Activated CD4-positive, alpha-beta T cell treated with anti-CD3 and anti-CD28 coated beads, Interleukin-2, amount 50 U/mL, for 4 hours (primary cell): ENCODE measurements at regions not wholly inside any gene's neighbourhood (a gene's known extent, or its start where the extent isn't known, plus 50 kb on each side); places are given as distances from the start of the nearest gene placed in this dataset.

Source experiments
- DNase-seq, 2 experiments: peaks; one replicate each; pipeline ENCODE4 v3.0.0-alpha.2; 2020

DNA sequence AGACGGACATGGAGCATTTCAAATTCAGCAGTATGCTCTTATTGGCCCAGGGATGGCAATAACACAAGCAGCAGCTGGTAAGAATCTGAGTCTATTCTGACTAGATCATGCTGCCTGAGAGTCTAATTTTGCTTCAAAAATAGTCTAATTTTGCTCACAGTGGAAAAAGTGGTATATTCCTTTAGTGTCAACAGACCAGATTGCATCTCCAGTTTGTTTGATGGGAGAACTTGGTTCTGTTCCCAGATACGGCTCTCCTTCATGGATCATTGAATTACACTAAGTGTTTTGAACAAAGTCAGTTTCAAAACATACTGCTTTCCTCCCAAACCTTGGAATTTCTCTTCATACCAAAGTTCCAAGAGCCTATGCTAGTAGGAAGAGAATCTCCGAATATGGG lies 586.1 kb downstream of the RNF144B start:
- DNase-seq, result no peak

DNA sequence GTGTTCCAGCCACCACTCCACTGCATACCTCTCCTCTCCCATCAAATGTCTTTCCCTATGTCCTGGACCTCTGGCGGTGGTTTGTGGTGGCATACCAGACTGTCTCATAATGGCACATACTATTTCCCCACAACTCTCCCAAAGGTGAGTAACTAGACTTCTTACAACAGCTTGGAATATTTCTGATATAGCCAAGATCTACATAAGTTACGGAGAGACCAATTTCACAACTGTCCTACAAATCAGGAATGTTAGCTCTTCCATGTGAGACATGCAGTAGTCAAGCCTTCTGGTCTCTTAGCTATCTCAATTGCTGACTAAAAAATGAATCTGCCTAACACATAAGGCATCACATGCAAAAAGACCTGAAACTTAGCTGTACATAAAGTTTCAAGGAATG lies 588.9 kb downstream of the RNF144B start:
- no peak for DNase-seq

DNA sequence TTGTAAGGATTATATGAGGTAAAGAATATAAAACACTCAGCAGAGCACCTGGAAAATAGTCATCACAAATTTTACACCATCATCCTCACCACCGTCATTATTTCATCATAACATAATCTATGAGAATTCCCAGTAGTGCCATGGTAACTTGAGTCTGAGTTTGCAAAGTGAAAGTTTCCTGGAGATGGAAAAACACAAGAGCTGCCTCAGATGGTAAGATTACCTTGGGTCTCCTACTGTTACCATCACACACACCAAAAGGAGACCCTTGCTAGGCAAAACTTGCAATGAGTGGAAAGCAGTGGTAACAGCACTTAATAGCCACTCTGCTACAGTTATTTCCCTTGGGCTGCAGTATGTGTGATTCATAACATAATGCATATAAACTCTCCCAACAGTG lies 589.8 kb downstream of the RNF144B start:
- DNase-seq, result no peak

DNA sequence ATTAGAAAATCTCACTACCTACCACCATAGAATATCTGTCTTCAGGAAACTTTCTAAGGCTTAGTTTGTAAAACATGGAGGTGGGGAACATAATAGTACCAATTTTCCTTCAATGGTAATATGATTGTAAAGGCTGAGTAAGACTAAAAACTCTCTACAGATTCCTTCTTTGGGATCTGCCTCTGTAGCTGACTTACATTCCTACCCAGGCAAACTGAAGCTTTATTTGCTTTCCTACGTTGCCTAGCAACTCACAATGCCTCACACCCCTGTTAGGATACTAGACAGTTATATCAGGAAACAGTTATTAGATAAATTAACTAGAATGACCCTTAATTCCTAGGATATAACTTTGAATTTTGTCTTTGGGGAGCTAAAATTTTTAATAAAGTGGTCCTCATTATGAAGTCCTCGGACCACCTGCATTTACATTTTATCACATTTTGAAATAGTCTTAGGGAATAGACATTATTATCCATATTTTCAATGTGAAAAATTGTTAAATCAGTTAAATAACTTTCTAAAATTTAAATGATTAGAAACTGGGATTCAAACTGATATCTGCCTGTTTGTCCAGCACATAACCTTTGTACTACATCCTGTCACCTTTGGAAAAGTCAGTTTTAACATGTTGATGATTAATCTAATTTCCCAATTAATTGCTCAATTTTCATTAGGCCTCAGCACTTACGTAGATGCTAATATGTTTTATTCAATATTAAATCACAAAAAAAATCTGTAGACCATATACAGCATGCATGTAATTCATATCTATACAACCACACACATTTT lies 591.4 kb downstream of the RNF144B start:
- no peak for DNase-seq

DNA sequence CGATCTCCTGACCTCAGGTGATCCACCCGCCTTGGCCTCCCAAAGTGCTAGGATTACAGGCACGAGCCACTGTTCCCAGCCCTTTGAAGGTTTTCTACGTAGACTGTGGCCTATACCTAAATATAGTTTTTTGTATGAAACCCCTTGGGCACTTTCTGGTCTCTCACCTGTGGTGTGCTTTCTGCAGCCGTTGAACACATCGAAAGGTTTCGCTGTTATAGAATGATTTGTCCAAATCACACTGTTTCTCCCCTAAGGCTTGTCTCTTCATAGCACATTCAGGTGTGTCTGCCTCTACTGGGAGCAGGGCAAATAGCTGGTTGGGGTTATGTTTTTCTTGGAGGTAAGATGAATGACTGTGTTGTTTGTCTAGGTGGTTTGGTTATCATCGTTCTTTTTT lies 597.9 kb downstream of the RNF144B start:
- no peak for DNase-seq

DNA sequence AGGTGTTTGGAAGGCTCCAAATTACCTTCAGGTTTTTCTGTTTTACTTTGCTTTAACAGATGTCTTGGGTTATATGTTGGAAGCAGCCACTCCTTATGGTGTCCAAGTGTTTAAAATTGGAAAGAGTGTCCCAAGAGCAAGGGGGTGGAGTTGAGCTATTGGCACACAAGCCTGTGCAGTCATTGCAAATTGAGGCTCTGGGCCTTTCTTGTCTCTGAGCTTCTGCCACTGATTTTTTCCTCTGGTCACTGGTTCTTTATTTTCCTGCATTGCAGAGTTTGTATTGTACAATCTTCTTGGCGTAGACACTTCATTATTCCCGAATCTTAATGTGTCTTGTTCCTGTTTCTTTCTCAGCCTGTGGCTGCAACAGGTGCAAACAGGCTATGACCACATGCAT lies 598.8 kb downstream of the RNF144B start:
- no peak for DNase-seq

DNA sequence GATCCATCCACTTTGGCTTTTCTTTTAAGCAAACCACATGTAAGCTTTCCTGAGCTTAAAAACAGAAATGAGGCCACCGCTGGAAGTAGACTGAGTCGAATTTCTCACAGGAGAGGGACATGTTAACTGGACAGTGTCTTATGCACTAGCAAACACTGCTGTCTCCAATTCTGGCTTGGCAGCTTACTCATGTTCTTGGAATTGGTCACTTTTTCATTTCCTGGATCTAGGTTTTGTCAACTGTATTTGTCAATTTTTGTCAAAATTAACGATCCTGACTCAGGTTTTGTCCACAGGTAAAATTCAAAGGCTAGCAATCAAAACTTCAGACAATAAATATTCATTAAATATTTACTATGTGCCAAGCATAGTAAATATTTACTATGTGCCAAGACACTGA lies 601.5 kb downstream of the RNF144B start:
- DNase-seq, result no peak

DNA sequence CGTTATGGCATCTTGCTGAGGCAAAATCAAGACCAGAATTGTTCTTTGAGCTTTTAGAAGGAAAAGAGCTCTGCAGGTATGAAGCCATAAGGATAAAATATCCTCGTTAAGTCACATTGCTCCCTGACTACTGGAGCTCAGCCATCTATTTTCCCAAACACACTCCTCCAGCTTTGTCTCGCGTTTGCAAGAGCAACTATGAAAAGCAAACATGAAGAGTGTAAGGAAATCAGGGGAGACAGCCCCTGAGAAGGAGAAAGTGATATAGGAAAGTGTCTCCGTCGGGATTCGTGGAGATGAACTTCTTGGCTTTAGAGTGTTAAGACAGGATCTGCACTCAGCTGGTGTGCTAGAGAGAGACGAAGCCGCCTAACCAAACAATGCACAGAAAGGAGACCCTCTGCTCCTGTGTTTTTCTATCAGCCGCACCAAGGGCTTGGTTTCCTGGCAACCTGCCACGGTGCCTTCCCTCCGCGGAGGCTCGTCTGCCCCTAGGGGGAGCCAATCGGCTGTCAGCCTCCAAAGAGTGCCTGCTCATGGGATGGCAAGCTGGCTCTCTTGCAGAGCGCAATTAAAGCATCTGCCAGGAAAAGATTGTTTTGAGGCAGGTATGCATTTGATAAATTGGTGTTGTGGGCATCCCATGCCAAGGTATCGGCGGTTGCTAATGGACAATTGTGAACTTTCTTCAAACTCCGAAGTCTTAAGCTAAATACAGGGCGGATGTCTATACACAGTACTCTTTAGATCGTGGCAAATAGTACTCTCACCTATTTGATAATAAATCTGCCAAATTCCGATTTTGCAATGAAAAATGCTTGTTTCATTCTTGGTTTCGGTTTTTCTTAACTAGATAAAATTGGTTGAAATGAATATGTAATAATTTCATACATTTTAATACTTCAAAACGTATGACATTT lies 603.2 kb downstream of the RNF144B start:
- no peak for DNase-seq

DNA sequence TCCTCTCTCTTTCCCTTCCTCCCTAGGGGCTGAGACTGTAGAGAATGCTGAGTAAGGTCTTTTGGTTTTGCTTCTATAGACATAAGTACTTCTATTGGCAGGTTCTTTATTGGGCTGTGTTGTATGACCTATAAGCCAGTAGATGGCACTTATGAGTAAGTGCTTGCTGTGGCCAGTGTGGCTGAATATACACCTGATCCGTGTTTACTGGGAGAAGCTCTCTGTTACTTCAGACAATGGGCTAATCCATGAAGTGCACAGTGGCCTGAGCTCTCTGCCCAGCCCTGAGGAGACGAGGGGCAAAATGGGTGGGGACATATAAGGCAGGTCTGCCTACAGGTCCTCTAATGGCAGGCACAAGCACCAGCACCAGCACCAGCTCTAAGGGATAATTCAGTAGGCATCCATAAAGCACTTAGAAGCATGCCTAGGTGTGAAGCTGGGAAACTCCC lies 610.3 kb downstream of the RNF144B start:
- DNase-seq, result no peak

DNA sequence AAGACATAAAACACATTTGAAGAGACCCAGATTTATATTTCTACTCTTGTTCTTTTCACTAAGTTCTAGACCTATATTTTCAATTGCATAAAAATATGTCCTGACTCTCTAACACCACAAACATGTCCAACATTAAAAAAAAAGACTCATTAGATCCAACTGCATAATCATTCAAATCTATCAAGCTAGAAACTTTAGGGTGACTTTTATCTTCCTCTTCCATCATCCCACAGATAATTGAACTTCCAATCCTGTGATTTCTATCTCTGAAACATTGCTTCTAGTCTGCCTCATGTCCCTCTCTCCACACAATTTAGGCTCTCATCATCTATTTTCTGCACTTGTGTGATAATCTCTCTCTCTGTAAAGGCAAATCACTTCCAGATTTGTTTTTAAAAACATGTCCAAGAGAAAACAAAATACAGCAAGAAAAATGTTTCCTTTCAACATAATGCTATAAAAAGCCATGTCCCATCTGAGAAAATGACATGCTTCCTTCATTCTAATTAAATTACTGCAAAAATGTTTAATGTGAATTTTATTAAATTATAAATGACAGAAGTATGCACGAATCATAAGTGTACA lies 615.9 kb downstream of the RNF144B start:
- no peak for DNase-seq

DNA sequence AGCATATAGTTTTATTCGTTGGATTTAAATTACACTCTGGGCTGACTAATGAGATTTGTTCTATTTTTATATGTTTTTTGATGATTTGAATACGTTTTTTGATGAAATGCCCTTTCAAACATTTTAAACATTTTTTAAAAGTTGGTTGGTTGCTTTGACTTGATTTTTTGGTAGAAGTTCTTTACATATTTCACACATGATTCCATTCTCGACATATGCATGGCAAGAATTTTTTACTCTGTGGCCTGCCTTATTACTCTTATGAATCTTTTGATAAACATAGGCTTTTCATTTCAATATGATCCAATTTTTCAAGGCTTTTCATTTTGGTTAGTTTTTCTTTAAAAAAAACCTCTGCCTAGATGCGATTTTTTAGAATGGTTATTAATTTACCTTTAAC lies 617.0 kb downstream of the RNF144B start:
- no peak for DNase-seq

DNA sequence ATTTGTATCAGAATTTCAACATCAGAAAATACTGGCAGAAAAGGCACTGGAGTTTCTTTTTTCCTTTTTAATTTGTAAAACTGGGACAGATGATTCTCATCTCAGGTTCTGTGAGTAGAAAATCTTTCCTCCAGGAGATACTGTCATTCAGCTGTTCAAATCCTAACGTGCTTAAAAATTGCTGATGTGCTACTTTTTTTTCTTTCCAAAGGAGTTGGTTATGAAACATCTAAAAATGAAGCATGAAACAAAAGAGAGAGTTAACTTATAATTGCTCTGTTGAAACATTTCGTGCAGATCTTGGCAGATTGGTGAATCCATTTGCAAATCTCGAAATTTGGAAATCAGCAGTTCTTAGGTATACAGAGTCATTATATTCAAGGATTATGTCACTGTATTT lies 622.6 kb downstream of the RNF144B start:
- no peak for DNase-seq

DNA sequence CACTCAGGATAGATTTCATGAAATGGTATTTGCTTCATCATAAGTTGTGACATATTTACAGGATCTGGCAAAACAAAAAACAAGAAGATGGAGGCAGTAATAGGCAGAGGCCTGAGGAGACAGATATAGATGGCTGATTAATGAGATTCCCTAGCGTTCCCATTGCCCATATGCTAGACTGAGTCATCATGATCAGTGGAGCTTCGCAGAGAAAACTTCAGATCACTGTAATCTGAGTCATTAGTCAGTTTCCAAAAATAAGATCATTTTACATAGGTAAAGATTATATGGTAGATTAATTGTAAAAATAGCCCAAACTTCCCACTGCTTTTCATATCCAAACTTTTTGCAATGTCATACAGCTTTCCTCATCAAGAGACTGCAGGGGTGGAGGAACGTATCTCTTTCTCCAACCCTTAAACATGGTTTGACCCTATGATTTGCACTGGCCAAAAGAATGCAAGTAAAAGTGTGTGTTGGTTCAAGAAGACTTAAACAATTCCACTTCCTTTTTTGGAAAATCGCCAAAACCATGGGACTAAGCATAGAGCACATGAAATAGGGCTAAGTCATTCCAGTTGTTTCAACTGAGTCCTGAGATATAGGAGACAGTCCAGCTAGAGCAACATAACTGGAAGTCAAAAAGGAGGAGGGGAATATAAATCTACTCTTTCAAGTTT lies 626.0 kb downstream of the RNF144B start:
- DNase-seq, result no peak

DNA sequence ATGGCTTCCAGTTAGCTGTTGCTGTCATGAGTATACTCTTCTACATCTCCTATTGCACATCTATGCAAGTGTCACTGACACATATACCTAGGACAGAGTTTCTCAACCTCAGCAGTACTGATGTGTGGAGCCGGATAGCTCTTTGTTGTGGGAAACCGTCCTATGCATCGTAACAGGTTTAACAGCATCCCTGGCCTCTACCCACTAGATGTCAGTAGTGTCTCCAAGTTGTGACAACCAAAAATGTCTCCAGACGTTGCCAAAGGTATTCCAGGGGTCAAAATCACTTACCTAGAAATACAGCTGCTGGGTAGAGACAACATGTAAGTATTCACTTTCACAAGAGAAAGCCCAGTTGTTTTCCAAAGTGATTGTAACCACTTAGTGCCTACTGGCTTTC lies 637.6 kb downstream of the RNF144B start:
- no peak for DNase-seq

DNA sequence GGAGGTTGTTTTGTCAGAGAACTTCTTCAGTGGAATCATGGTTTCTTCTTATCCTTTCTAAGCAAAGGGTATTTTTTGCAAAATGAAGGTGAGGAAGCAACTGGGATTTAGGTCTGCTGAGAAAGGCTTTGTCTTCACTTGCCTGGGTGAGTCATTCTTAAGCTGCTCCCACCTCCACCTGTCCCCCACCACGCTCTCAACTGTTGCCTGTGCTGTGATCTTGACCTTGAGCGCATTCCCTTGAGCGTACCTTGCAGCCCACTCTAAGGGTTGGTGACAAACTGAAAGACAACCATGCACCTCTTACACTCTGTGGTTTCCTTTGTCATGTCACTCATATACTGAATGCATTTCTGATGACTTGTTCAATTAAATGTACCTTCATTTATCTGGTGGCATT lies 641.1 kb downstream of the RNF144B start:
- DNase-seq, result no peak

DNA sequence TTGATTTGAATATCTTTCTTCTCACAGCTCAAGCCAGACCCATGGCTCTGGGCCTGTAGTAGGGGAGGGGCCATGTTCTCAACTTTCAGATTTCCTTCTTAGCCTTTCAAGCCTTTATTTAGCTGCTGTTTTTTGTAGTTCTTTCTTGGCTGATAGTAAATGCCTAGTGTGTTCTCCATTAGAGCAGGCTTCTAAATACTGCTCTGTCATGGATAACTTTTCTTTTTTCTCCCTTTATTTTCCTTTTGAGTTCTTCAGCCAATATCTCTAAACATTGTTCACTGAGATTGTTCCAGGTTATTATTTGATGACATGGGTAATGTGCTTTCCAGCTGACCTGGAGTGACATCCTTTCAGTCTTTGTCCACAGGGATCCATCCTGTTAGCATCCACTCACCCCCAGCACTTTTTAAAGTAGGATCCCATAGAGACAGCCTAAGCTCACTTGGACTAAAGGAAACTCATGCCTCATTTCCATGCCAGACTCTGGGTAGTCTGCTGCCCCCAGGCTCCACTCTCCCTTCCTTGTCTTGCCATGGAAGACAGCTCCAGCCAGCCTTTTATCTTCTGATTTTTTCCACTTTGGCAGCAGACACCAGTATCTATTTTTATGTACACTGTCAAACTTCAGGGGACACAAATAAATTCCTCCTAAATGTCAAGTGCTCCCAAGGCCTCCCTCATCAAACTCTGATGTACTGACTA lies 645.6 kb downstream of the RNF144B start:
- DNase-seq, result no peak

DNA sequence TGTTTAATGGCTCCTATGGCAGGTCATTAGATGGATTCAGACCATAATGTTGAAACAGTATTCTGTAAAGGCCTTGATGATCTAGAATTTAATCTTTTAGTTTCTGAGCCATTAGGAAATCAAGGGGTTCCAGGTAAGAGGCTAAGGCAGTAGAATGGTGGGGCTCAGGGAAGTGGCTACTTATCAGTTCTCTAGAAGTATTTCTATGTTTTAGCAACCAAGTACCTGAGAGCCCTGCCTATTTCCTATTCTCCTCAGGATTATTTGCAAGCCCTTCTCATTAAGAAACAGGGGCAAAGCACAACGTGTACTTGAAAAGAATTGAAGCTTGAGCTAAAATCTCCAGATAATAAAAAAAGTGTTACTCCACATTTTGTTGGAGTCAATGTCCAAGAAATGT lies 646.5 kb downstream of the RNF144B start:
- no peak for DNase-seq

DNA sequence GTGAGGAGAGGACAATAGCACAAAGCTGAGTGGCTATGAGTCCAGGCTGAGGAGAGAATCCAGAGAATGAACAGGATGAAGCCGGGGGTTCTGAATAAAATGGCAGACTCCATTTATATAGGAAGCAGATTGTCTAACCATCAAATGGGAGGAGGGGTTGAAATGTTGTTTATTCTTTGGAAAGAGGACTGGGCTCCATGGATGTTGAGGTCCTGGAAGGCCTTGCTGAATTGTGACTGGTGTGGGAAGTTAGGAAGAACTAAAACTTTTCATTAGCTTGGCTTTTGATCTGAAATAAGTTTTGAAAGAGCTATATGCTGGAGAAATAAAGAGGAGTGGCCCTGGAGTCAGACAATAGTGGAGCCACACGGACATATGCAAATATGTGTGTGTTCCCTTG lies 647.8 kb downstream of the RNF144B start:
- no peak for DNase-seq

DNA sequence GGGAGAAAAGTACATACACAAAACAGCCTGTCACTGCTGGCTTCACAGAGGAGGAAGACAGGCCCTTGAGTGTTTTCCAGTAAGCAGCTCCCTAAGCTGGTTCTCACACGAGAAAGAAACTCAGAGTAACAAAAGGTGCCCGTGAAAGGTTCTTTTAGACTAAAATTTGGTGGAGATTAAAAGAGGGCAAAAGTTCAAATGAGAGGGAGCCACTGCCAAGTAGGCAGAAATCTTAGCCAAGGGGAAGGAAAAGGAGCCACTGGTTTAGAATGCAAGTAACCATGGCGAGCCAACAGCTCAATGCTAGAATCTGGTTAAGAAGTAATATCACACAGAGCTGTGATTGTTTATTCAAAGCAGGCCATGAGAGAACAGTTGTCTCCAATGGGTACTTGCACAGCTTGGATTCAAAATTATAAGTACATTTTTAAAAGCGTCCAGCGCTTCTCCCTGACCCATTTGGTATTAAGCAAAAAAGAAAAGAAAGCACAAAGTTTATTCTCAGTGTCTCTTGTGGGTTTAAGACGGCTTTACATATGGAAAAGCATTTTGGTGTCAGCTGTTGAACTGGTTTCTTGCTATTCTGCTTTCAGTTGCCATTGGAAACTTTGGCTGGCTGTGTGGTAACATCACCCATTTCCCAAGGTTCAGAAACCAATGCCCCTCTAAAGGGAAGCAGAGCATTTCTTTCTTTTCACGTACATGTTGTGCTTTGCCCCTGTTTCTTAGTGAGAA lies 648.5 kb downstream of the RNF144B start:
- no peak for DNase-seq

DNA sequence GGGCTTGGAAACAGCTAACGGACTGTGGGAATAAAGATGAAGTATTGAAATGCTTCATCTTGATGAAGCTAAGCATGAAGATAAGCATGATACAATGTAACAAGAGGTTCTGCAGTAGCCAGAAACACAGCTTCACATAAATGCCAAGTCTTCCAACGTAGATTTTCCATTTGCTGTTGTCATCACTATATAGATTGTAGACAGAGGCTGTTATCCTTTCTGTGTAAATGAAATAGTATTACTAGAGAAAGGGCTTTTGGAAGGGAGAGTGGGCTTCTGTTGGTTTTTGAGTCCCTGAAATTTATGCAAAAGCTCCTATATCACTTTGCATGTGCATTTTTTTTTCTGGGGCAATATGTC lies 649.0 kb downstream of the RNF144B start:
- no peak for DNase-seq

DNA sequence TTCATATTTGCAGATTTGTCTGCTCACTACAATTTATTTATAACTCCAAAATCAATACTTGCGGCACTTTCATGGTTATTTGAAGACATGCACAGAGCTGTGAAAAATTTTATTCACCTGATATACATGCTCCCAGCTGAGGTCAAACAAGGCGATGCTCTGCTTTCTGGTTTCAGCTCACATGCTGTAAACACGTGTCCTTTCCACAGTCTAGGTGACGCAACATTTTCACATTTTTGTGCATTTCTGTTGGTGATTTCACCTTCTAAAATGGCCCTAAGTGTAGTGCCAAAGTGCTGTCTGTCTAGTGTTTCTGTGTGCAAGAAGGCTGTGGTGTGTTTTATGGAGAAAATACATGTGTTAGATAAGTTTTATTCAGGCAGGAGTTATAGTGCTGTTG lies 650.5 kb downstream of the RNF144B start:
- DNase-seq, result no peak

DNA sequence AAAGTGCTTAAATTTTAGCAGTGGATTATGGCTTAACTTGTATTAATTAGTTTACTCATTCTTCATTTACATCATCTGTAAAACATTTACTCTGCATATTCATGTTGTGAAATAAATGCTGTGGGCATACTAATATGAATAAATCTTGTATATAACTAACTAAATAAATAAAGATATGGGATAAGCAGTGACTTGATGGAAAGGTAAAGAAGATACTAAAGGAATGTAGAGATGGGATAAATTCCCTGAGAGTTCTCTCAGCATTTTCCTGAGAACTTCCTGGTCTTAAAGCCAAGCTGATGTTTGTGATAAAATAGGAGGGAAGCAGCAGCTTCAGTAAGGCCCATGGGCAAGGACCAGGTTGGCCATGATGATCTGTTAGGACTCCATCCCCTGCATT lies 652.1 kb downstream of the RNF144B start:
- DNase-seq, result no peak
